OCI-LY3 (cell line): ENCODE measurements at regions not wholly inside any gene's neighbourhood (a gene's known extent, or its start where the extent isn't known, plus 50 kb on each side); places are given as distances from the start of the nearest gene placed in this dataset.

Experiments
- H2AFZ ChIP-seq: fragments of 200-600, 300-600 bp; shearing (Covaris generic); 2 replicates; pipeline ENCODE4 v1.6.0; 2014; ENCODE audit warnings: antibody characterized with exemption, low read depth, low read length
- H3K27ac ChIP-seq: fragments of 200-600, 300-600 bp; sonication (generic); 2 replicates; pipeline ENCODE4 v1.5.1; 2014; ENCODE audit warnings: mild to moderate bottlenecking, low read length, moderate library complexity, mixed read lengths
- H3K27me3 ChIP-seq: fragments of 200-600, 300-600 bp; sonication (generic); 2 replicates; pipeline ENCODE4 v1.6.1; 2014; ENCODE audit warnings: low read depth, low read length, mixed read lengths
- H3K36me3 ChIP-seq: fragments of 200-600, 300-600 bp; sonication (generic); replicated peaks from 2 replicates; pipeline ENCODE3; 2014; ENCODE audit warnings: low read depth, low read length, mixed read lengths
- H3K4me1 ChIP-seq: fragments of 300-600, 200-600 bp; sonication (generic); 2 replicates; pipeline ENCODE4 v1.6.1; 2014; ENCODE audit warnings: low read length, mixed read lengths
- H3K4me2 ChIP-seq: fragments of 200-600, 300-600 bp; sonication (generic); 2 replicates; pipeline ENCODE4 v1.6.1; 2014; ENCODE audit warnings: low read length, mixed read lengths
- H3K4me3 ChIP-seq: fragments of 300-600, 200-600 bp; sonication (generic); 2 replicates; pipeline ENCODE4 v1.5.1; 2014; ENCODE audit warnings: antibody characterized with exemption, mild to moderate bottlenecking, low read length, moderate library complexity
- H3K79me2 ChIP-seq: fragments of 300-600, 200-600 bp; shearing (Covaris generic); 2 replicates; pipeline ENCODE4 v1.6.1; 2014; ENCODE audit warnings: mild to moderate bottlenecking, low read length, mixed read lengths
- H3K9ac ChIP-seq: fragments of 300-600, 200-600 bp; shearing (Covaris generic); 2 replicates; pipeline ENCODE4 v1.6.0; 2014; ENCODE audit warnings: mild to moderate bottlenecking, low read length, moderate library complexity
- H3K9me3 ChIP-seq: fragments of 200-600, 300-600 bp; shearing (Covaris generic); 2 replicates; pipeline ENCODE4 v1.6.1; 2014; ENCODE audit warnings: low read length, mixed read lengths; ENCODE audit not compliant: insufficient read depth
- H4K20me1 ChIP-seq: fragments of 200-600, 300-600 bp; sonication (generic); 2 replicates; pipeline ENCODE4 v1.6.1; 2016; ENCODE audit warnings: low read length, mixed read lengths; ENCODE audit not compliant: insufficient read depth
- CTCF ChIP-seq: fragments of 200-600, 300-600 bp; sonication (generic); IDR thresholded peaks from 2 replicates; pipeline ENCODE4 v1.5.1; 2014; ENCODE audit warnings: antibody characterized with exemption, low read length, low read depth
- EZH2phosphoT487 ChIP-seq: fragments of 200-600 bp; shearing (Covaris generic); IDR thresholded peaks from 2 replicates; pipeline ENCODE4 v1.6.1; 2018; ENCODE audit warnings: antibody characterized with exemption, mixed run types, low read depth

- no peaks in the 10 kb centered on the region for H4K20me1 ChIP-seq
- no peaks in the 10 kb centered on the region for H3K9me3 ChIP-seq
- no peaks in the 10 kb centered on the region for H3K79me2 ChIP-seq
- no peak overlapping the region for H3K4me3 ChIP-seq
- no peak overlapping the region for H2AFZ ChIP-seq
- H3K9ac ChIP-seq, result no peak overlapping the region
- no peak overlapping the region for H3K27ac ChIP-seq
- TF ChIP-seq EZH2phosphoT487, result no peak
- TF ChIP-seq CTCF, result no peak
- no peaks in the 10 kb centered on the region for H3K36me3 ChIP-seq
- peaks cover 10% of the 10 kb centered on the region for H3K4me1 ChIP-seq
- no peak overlapping the region for H3K4me2 ChIP-seq
- H3K27me3 ChIP-seq, result no peaks in the 10 kb centered on the region
Observed at GRCh38 chr14:96693252-96693820, 103.8 kb upstream of the VRK1 start.

- no peak overlapping the region for H3K9ac ChIP-seq
- no peaks in the 10 kb centered on the region for H3K36me3 ChIP-seq
- no peak overlapping the region for H3K27ac ChIP-seq
- H3K27me3 ChIP-seq, result no peaks in the 10 kb centered on the region
- no peaks in the 10 kb centered on the region for H3K9me3 ChIP-seq
- H3K4me1 ChIP-seq, result peaks cover 16% of the 10 kb centered on the region
- H3K4me2 ChIP-seq, result no peak overlapping the region
- no peak overlapping the region for H3K4me3 ChIP-seq
- H4K20me1 ChIP-seq, result no peaks in the 10 kb centered on the region
- H2AFZ ChIP-seq, result no peak overlapping the region
- no peaks in the 10 kb centered on the region for H3K79me2 ChIP-seq
- no peak for TF ChIP-seq EZH2phosphoT487
- TF ChIP-seq CTCF, result no peak
Observed at GRCh38 chr14:96693987-96694386, 103.2 kb upstream of the VRK1 start.

GRCh38 chr14:96698960-96699539 lies 98.1 kb upstream of the VRK1 start:
- Histone ChIP-seq H3K9ac (peak overlapping the region; percentile 61), H4K20me1 (no peaks in the 10 kb centered on the region), H3K79me2 (no peaks in the 10 kb centered on the region), H3K4me3 (peak overlapping the region; percentile 68), H3K4me2 (peak overlapping the region; percentile 91), H3K27ac (peak overlapping the region; percentile 86), H3K4me1 (peaks cover 25% of the 10 kb centered on the region), H3K9me3 (no peaks in the 10 kb centered on the region), H3K36me3 (no peaks in the 10 kb centered on the region), H3K27me3 (no peaks in the 10 kb centered on the region), H2AFZ (peak overlapping the region; percentile 85)
- TF ChIP-seq CTCF (peak; percentile 79), EZH2phosphoT487 (no peak)

GRCh38 chr14:96699666-96700065 lies 97.5 kb upstream of the VRK1 start:
- Histone ChIP-seq H3K27ac (peak overlapping the region; percentile 86), H3K36me3 (no peaks in the 10 kb centered on the region), H3K9ac (peak overlapping the region; percentile 31; the same call in 1 of the 2 replicates), H3K27me3 (no peaks in the 10 kb centered on the region), H4K20me1 (no peaks in the 10 kb centered on the region), H3K79me2 (no peaks in the 10 kb centered on the region), H3K4me1 (peaks cover 25% of the 10 kb centered on the region), H2AFZ (no peak overlapping the region), H3K4me3 (peak overlapping the region; percentile 68), H3K4me2 (peak overlapping the region; percentile 91), H3K9me3 (no peaks in the 10 kb centered on the region)
- no peak for TF ChIP-seq CTCF
- no peak for TF ChIP-seq EZH2phosphoT487
